Esophagus muscularis mucosa (tissue), 4 donors: ENCODE measurements at regions not wholly inside any gene's neighbourhood (a gene's known extent, or its start where the extent isn't known, plus 50 kb on each side); places are given as distances from the start of the nearest gene placed in this dataset.
"Not testable (repeated sequence)": the region's sequence is repeated elsewhere in the genome, so short reads cannot be mapped to it uniquely, and the experiment has no call there.

Experiments
- EP300 ChIP-seq: sonication (generic); formaldehyde crosslinking; IDR thresholded peaks from one replicate; pipeline ENCODE4 v1.6.1; 2017; ENCODE audit warnings: antibody characterized with exemption
- POLR2A ChIP-seq: fragments of 450-650 bp; IDR thresholded peaks from one replicate; pipeline ENCODE4 v1.6.1; 2017; ENCODE audit warnings: antibody characterized with exemption, moderate library complexity, mild to moderate bottlenecking, low read depth
- POLR2AphosphoS5 ChIP-seq, 2 donors: sonication (generic); formaldehyde crosslinking; IDR thresholded peaks; one replicate each; pipeline ENCODE4 v1.6.1; 2017; ENCODE audit warnings: antibody characterized with exemption in 2 of 2
- TF ChIP-seq, protein P1 (sequence below), 3 experiments: fragments of 200-600 bp in 2 of 3; fragments of 450-650 bp in 1 of 3; sonication (generic) in 2 of 3; IDR thresholded peaks; one replicate each; pipeline ENCODE4 v1.5.1; 2017 to 2019; ENCODE audit warnings: antibody characterized with exemption in 3 of 3, mild to moderate bottlenecking in 2 of 3, moderate library complexity in 1 of 3

DNA sequence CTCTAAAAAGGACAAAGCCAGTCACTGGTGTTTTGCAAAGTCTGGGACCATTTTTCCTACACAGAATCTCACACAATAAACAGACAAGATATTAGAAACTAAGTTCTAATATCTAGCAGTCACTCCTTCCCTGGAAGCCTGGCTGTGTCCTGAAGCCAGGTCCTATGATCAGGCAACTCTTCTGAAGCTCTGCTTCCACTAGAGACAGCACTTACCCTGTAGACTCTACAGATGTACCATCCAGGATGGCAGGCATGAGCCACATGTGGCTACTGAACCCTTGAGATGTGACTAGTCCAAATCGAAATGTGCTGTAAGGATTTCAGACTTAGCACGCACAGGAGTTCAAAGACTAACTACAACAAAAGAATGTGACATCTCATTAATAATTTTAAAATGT lies 110.3 kb upstream of the NBPF9 start:
- TF ChIP-seq, protein P1, sequence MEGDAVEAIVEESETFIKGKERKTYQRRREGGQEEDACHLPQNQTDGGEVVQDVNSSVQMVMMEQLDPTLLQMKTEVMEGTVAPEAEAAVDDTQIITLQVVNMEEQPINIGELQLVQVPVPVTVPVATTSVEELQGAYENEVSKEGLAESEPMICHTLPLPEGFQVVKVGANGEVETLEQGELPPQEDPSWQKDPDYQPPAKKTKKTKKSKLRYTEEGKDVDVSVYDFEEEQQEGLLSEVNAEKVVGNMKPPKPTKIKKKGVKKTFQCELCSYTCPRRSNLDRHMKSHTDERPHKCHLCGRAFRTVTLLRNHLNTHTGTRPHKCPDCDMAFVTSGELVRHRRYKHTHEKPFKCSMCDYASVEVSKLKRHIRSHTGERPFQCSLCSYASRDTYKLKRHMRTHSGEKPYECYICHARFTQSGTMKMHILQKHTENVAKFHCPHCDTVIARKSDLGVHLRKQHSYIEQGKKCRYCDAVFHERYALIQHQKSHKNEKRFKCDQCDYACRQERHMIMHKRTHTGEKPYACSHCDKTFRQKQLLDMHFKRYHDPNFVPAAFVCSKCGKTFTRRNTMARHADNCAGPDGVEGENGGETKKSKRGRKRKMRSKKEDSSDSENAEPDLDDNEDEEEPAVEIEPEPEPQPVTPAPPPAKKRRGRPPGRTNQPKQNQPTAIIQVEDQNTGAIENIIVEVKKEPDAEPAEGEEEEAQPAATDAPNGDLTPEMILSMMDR (IDR thresholded peaks at IDR 0.05), result not testable (repeated sequence)
- TF ChIP-seq EP300; POLR2AphosphoS5 (IDR thresholded peaks at IDR 0.05); POLR2A: not testable (repeated sequence)
